Esophagus squamous epithelium (tissue), 5 donors: ENCODE measurements at regions not wholly inside any gene's neighbourhood (a gene's known extent, or its start where the extent isn't known, plus 50 kb on each side); places are given as distances from the start of the nearest gene placed in this dataset.

Source experiments
- DNase-seq: peaks from one replicate; lab custom pipeline; 2025; lab: John Stamatoyannopoulos, UW
- H3K27ac ChIP-seq, 4 donors: fragments of 200-600 bp; sonication (generic); one replicate each; pipeline ENCODE4 v1.5.1; 2016 to 2019; ENCODE audit warnings: mild to moderate bottlenecking in 1 of 4
- H3K27me3 ChIP-seq, 4 donors: fragments of 200-600 bp; sonication (generic); 1 replicate in 3 of 4; 2 replicates in 1 of 4; pipeline versions ENCODE4 v1.5.1 to v1.6.0; 2017 to 2021; ENCODE audit warnings: antibody characterized with exemption in 1 of 4
- H3K36me3 ChIP-seq, 3 donors: fragments of 200-600 bp; sonication (generic); one replicate each; pipeline ENCODE4 v1.5.1; 2016 to 2019
- H3K4me1 ChIP-seq, 3 donors: fragments of 200-600 bp; sonication (generic); one replicate each; pipeline ENCODE4 v1.5.1; 2017 to 2019
- H3K4me3 ChIP-seq, 4 donors: fragments of 200-600 bp; sonication (generic); 1 replicate in 3 of 4; 2 replicates in 1 of 4; pipeline ENCODE4 v1.5.1; 2016 to 2019; ENCODE audit warnings: mild to moderate bottlenecking in 2 of 4, moderate library complexity in 1 of 4
- H3K9me3 ChIP-seq, 3 donors: fragments of 200-600 bp; sonication (generic); one replicate each; pipeline ENCODE4 v1.5.1; 2016 to 2019
- CTCF ChIP-seq, 6 experiments: fragments of 450-650 bp in 4 of 6; fragments of 200-600 bp in 2 of 6; sonication (generic) in 2 of 6; IDR thresholded peaks; one replicate each; pipeline ENCODE4 v1.5.1; 2016 to 2019; ENCODE audit warnings: antibody characterized with exemption in 6 of 6, mild to moderate bottlenecking in 4 of 6, moderate library complexity in 4 of 6
- POLR2A ChIP-seq, 4 donors: fragments of 450-650 bp; IDR thresholded peaks; one replicate each; pipeline ENCODE4 v1.6.1; 2017; ENCODE audit warnings: antibody characterized with exemption in 4 of 4, mild to moderate bottlenecking in 4 of 4, moderate library complexity in 3 of 4
- WGBS, 2 donors: methylation state at CpG; one replicate each; pipeline ENCODE4 v1.1.5; 2018; 5-methylcytosine and 5-hydroxymethylcytosine counted together
- intact Hi-C: fragments of 100-400 bp; cut with DNase I; formaldehyde crosslinking; loops from one replicate; pipeline ENCODE4 v1.15.0; 2022
- donor health status: DM: yes; HTN: yes; CAD: no.

- Histone ChIP-seq H3K36me3 (no peaks in the 10 kb centered on the region), H3K4me1 (no peaks in the 10 kb centered on the region), H3K27me3 (no peaks in the 10 kb centered on the region), H3K27ac (no peak overlapping the region), H3K9me3 (no peaks in the 10 kb centered on the region), H3K4me3 (no peak overlapping the region)
- 88 to 100% methylated on average over 1 of the region's 1 CpG for WGBS, 2 donors
- intact Hi-C loops = no loop called here
- no peak for DNase-seq
- TF ChIP-seq POLR2A (IDR thresholded peaks at IDR 0.05) = no peak
Measured at GRCh38 chr5:106827061-106827460, 843.7 kb downstream of the EFNA5 start.

- 50 to 73% methylated on average over 2 of the region's 2 CpGs for WGBS, 2 donors
- TF ChIP-seq POLR2A (IDR thresholded peaks at IDR 0.05) (no peak), CTCF (IDR thresholded peaks at IDR 0.05) (no peak)
- intact Hi-C loops = no loop called here
Measured at GRCh38 chr5:106825374-106825773, 845.4 kb downstream of the EFNA5 start.

GRCh38 chr5:106822851-106823250 lies 847.9 kb downstream of the EFNA5 start:
- no peak overlapping the region for H3K4me3 ChIP-seq
- TF ChIP-seq CTCF (IDR thresholded peaks at IDR 0.05) = no peak
- TF ChIP-seq POLR2A (IDR thresholded peaks at IDR 0.05) = no peak
- H3K36me3 ChIP-seq = no peaks in the 10 kb centered on the region
- intact Hi-C loops = no loop called here
- no peaks in the 10 kb centered on the region for H3K4me1 ChIP-seq
- no peak overlapping the region for H3K27ac ChIP-seq
- 53 to 64% methylated on average over 1 of the region's 1 CpG for WGBS, 2 donors
- no peaks in the 10 kb centered on the region for H3K27me3 ChIP-seq
- DNase-seq = no peak
- H3K9me3 ChIP-seq = no peaks in the 10 kb centered on the region

More at GRCh38 chr5:106825374-106825773, 845.4 kb downstream of the EFNA5 start:
- Histone ChIP-seq H3K27ac (no peak overlapping the region), H3K4me3 (no peak overlapping the region), H3K4me1 (no peaks in the 10 kb centered on the region), H3K27me3 (no peaks in the 10 kb centered on the region), H3K9me3 (no peaks in the 10 kb centered on the region), H3K36me3 (no peaks in the 10 kb centered on the region)
- no peak for DNase-seq

- TF ChIP-seq POLR2A (IDR thresholded peaks at IDR 0.05) = no peak
- no peak for TF ChIP-seq CTCF (IDR thresholded peaks at IDR 0.05)
- Histone ChIP-seq H3K4me1 (no peaks in the 10 kb centered on the region), H3K9me3 (no peaks in the 10 kb centered on the region), H3K4me3 (no peak overlapping the region), H3K27me3 (no peaks in the 10 kb centered on the region), H3K27ac (no peak overlapping the region), H3K36me3 (no peaks in the 10 kb centered on the region)
- 70% methylated on average over 4 of the region's 4 CpGs for WGBS, 2 donors
- intact Hi-C loops = no loop called here
- DNase-seq = no peak
Measured at GRCh38 chr5:106818552-106818951, 852.2 kb downstream of the EFNA5 start.

GRCh38 chr5:106814961-106815360 lies 855.8 kb downstream of the EFNA5 start:
- no peaks in the 10 kb centered on the region for H3K4me1 ChIP-seq
- 48 to 71% methylated on average over 2 of the region's 2 CpGs for WGBS, 2 donors
- no peak overlapping the region for H3K4me3 ChIP-seq
- H3K9me3 ChIP-seq = no peaks in the 10 kb centered on the region
- no peak for DNase-seq
- TF ChIP-seq POLR2A (IDR thresholded peaks at IDR 0.05) = no peak
- no peak for TF ChIP-seq CTCF (IDR thresholded peaks at IDR 0.05)
- H3K36me3 ChIP-seq = no peaks in the 10 kb centered on the region
- H3K27me3 ChIP-seq = no peaks in the 10 kb centered on the region
- intact Hi-C loops = no loop called here
- no peak overlapping the region for H3K27ac ChIP-seq

- Histone ChIP-seq H3K9me3 (no peaks in the 10 kb centered on the region), H3K27me3 (no peaks in the 10 kb centered on the region), H3K36me3 (no peaks in the 10 kb centered on the region), H3K27ac (no peak overlapping the region), H3K4me3 (no peak overlapping the region), H3K4me1 (no peaks in the 10 kb centered on the region)
- intact Hi-C loops = no loop called here
- TF ChIP-seq CTCF (IDR thresholded peaks at IDR 0.05) (no peak), POLR2A (IDR thresholded peaks at IDR 0.05) (no peak)
- DNase-seq = no peak
- WGBS, 2 donors = 54 to 65% methylated on average over 3 of the region's 3 CpGs
Measured at GRCh38 chr5:106801554-106801953, 869.2 kb downstream of the EFNA5 start.
